ENCODE measurements at regions not wholly inside any gene's neighbourhood (a gene's known extent, or its start where the extent isn't known, plus 50 kb on each side); places are given as distances from the start of the nearest gene placed in this dataset.
"Not testable (repeated sequence)": the region's sequence is repeated elsewhere in the genome, so short reads cannot be mapped to it uniquely, and the experiment has no call there.

- Histone ChIP-seq H3K36me3 (replicated peaks; ENCODE audit: control insufficient read depth, insufficient read depth, low read length) (no peaks in the 10 kb centered on the region), H3K4me3 (ENCODE audit: insufficient read depth, low read depth, low read length) (no peak overlapping the region), H3K27me3 (ENCODE audit: control insufficient read depth, insufficient read depth, low read length) (no peaks in the 10 kb centered on the region)
- no peak for DNase-seq
Measured at GRCh38 chr2:56537756-56538155, 354.0 kb downstream of the CCDC85A start.

GRCh38 chr2:56539618-56540017, 355.8 kb downstream of the CCDC85A start:
- no peaks in the 10 kb centered on the region for H3K36me3 ChIP-seq (replicated peaks; ENCODE audit: control insufficient read depth, insufficient read depth, low read length)
- H3K4me3 ChIP-seq (ENCODE audit: insufficient read depth, low read depth, low read length) = no peak overlapping the region
- no peak for DNase-seq
- H3K27me3 ChIP-seq (ENCODE audit: control insufficient read depth, insufficient read depth, low read length) = no peaks in the 10 kb centered on the region

- DNase-seq = no peak
- Histone ChIP-seq H3K4me3 (ENCODE audit: insufficient read depth, low read depth, low read length) (no peak overlapping the region), H3K36me3 (replicated peaks; ENCODE audit: control insufficient read depth, insufficient read depth, low read length) (no peaks in the 10 kb centered on the region), H3K27me3 (ENCODE audit: control insufficient read depth, insufficient read depth, low read length) (no peaks in the 10 kb centered on the region)
Measured at GRCh38 chr2:56540467-56540866, 356.7 kb downstream of the CCDC85A start.

GRCh38 chr2:56540916-56541315, 357.1 kb downstream of the CCDC85A start:
- no peaks in the 10 kb centered on the region for H3K36me3 ChIP-seq (replicated peaks; ENCODE audit: control insufficient read depth, insufficient read depth, low read length)
- no peaks in the 10 kb centered on the region for H3K27me3 ChIP-seq (ENCODE audit: control insufficient read depth, insufficient read depth, low read length)
- DNase-seq = no peak
- no peak overlapping the region for H3K4me3 ChIP-seq (ENCODE audit: insufficient read depth, low read depth, low read length)

GRCh38 chr2:56542213-56542612, 358.4 kb downstream of the CCDC85A start:
- DNase-seq = no peak
- no peak overlapping the region for H3K4me3 ChIP-seq (ENCODE audit: insufficient read depth, low read depth, low read length)
- no peaks in the 10 kb centered on the region for H3K27me3 ChIP-seq (ENCODE audit: control insufficient read depth, insufficient read depth, low read length)
- no peaks in the 10 kb centered on the region for H3K36me3 ChIP-seq (replicated peaks; ENCODE audit: control insufficient read depth, insufficient read depth, low read length)

- no peak for DNase-seq
- no peaks in the 10 kb centered on the region for H3K27me3 ChIP-seq (ENCODE audit: control insufficient read depth, insufficient read depth, low read length)
- no peaks in the 10 kb centered on the region for H3K36me3 ChIP-seq (replicated peaks; ENCODE audit: control insufficient read depth, insufficient read depth, low read length)
- no peak overlapping the region for H3K4me3 ChIP-seq (ENCODE audit: insufficient read depth, low read depth, low read length)
Measured at GRCh38 chr2:56565143-56565542, 381.4 kb downstream of the CCDC85A start.

GRCh38 chr2:56571074-56571473, 387.3 kb downstream of the CCDC85A start:
- Histone ChIP-seq H3K27me3 (ENCODE audit: control insufficient read depth, insufficient read depth, low read length) (no peaks in the 10 kb centered on the region), H3K4me3 (ENCODE audit: insufficient read depth, low read depth, low read length) (no peak overlapping the region), H3K36me3 (replicated peaks; ENCODE audit: control insufficient read depth, insufficient read depth, low read length) (no peaks in the 10 kb centered on the region)
- no peak for DNase-seq

GRCh38 chr2:56576001-56576400, 392.2 kb downstream of the CCDC85A start:
- H3K4me3 ChIP-seq (ENCODE audit: insufficient read depth, low read depth, low read length) = no peak overlapping the region
- H3K36me3 ChIP-seq (replicated peaks; ENCODE audit: control insufficient read depth, insufficient read depth, low read length) = no peaks in the 10 kb centered on the region
- no peaks in the 10 kb centered on the region for H3K27me3 ChIP-seq (ENCODE audit: control insufficient read depth, insufficient read depth, low read length)
- no peak for DNase-seq

GRCh38 chr2:56580242-56580641, 396.5 kb downstream of the CCDC85A start:
- DNase-seq = no peak
- no peaks in the 10 kb centered on the region for H3K27me3 ChIP-seq (ENCODE audit: control insufficient read depth, insufficient read depth, low read length)
- no peak overlapping the region for H3K4me3 ChIP-seq (ENCODE audit: insufficient read depth, low read depth, low read length)
- no peaks in the 10 kb centered on the region for H3K36me3 ChIP-seq (replicated peaks; ENCODE audit: control insufficient read depth, insufficient read depth, low read length)

GRCh38 chr2:56582570-56582969, 398.8 kb downstream of the CCDC85A start:
- no peaks in the 10 kb centered on the region for H3K27me3 ChIP-seq (ENCODE audit: control insufficient read depth, insufficient read depth, low read length)
- DNase-seq = no peak

GRCh38 chr2:56583796-56584315, 400.1 kb downstream of the CCDC85A start:
- H3K4me3 ChIP-seq (ENCODE audit: insufficient read depth, low read depth, low read length) = no peak overlapping the region
- DNase-seq = peak; percentile 1
- H3K27me3 ChIP-seq (ENCODE audit: control insufficient read depth, insufficient read depth, low read length) = no peaks in the 10 kb centered on the region
- H3K36me3 ChIP-seq (replicated peaks; ENCODE audit: control insufficient read depth, insufficient read depth, low read length) = no peaks in the 10 kb centered on the region

More at GRCh38 chr2:56582570-56582969, 398.8 kb downstream of the CCDC85A start:
- Histone ChIP-seq H3K4me3 (ENCODE audit: insufficient read depth, low read depth, low read length) (no peak overlapping the region), H3K36me3 (replicated peaks; ENCODE audit: control insufficient read depth, insufficient read depth, low read length) (no peaks in the 10 kb centered on the region)

GRCh38 chr2:56587456-56587855, 403.7 kb downstream of the CCDC85A start:
- H3K36me3 ChIP-seq (replicated peaks; ENCODE audit: control insufficient read depth, insufficient read depth, low read length) = no peaks in the 10 kb centered on the region
- H3K4me3 ChIP-seq (ENCODE audit: insufficient read depth, low read depth, low read length) = no peak overlapping the region
- no peaks in the 10 kb centered on the region for H3K27me3 ChIP-seq (ENCODE audit: control insufficient read depth, insufficient read depth, low read length)
- DNase-seq = no peak

GRCh38 chr2:56589194-56589593, 405.4 kb downstream of the CCDC85A start:
- no peaks in the 10 kb centered on the region for H3K36me3 ChIP-seq (replicated peaks; ENCODE audit: control insufficient read depth, insufficient read depth, low read length)
- H3K4me3 ChIP-seq (ENCODE audit: insufficient read depth, low read depth, low read length) = no peak overlapping the region
- DNase-seq = no peak

GRCh38 chr2:56589835-56590234, 406.0 kb downstream of the CCDC85A start:
- no peak for DNase-seq
- Histone ChIP-seq H3K27me3 (ENCODE audit: control insufficient read depth, insufficient read depth, low read length) (no peaks in the 10 kb centered on the region), H3K4me3 (ENCODE audit: insufficient read depth, low read depth, low read length) (no peak overlapping the region), H3K36me3 (replicated peaks; ENCODE audit: control insufficient read depth, insufficient read depth, low read length) (no peaks in the 10 kb centered on the region)

More at GRCh38 chr2:56589194-56589593, 405.4 kb downstream of the CCDC85A start:
- H3K27me3 ChIP-seq (ENCODE audit: control insufficient read depth, insufficient read depth, low read length) = no peaks in the 10 kb centered on the region

GRCh38 chr2:56590611-56591010, 406.8 kb downstream of the CCDC85A start:
- no peaks in the 10 kb centered on the region for H3K27me3 ChIP-seq (ENCODE audit: control insufficient read depth, insufficient read depth, low read length)
- H3K36me3 ChIP-seq (replicated peaks; ENCODE audit: control insufficient read depth, insufficient read depth, low read length) = no peaks in the 10 kb centered on the region
- no peak overlapping the region for H3K4me3 ChIP-seq (ENCODE audit: insufficient read depth, low read depth, low read length)
- DNase-seq = no peak

- H3K36me3 ChIP-seq (replicated peaks; ENCODE audit: control insufficient read depth, insufficient read depth, low read length); H3K27me3 ChIP-seq (ENCODE audit: control insufficient read depth, insufficient read depth, low read length); H3K4me3 ChIP-seq (ENCODE audit: insufficient read depth, low read depth, low read length); DNase-seq: not testable (repeated sequence)
Measured at GRCh38 chr2:56606086-56606485, 422.3 kb downstream of the CCDC85A start.
